Common myeloid progenitor, CD34-positive (primary cell): ENCODE measurements at regions not wholly inside any gene's neighbourhood (a gene's known extent, or its start where the extent isn't known, plus 50 kb on each side); places are given as distances from the start of the nearest gene placed in this dataset.

Experiments used
- CTCF ChIA-PET: fragments of 350-600 bp; sonication (Branson Sonifier 250); formaldehyde crosslinking; loops from one replicate; lab custom pipeline; 2021; ENCODE audit warnings: antibody characterized with exemption; lab: Charles Lee
- POLR2A ChIA-PET: fragments of 350-600 bp; sonication (Branson Sonifier 250); formaldehyde crosslinking; loops from one replicate; lab custom pipeline; 2021; ENCODE audit warnings: antibody characterized with exemption; lab: Charles Lee
- DNase-seq, 3 donors: peaks; one replicate each; pipeline versions ENCODE4 v3.0.0 to v3.0.0-alpha.2; 2013
- H3K27ac ChIP-seq, 2 experiments: 1 replicate in 1 of 2; 2 replicates in 1 of 2; pipeline ENCODE4 v1.7.0; 2013; ENCODE audit warnings: inconsistent platforms in 2 of 2, low read length in 2 of 2, mild to moderate bottlenecking in 2 of 2, low read depth in 1 of 2, moderate library complexity in 1 of 2; ENCODE audit not compliant: severe bottlenecking in 2 of 2, insufficient read depth in 1 of 2, poor library complexity in 1 of 2
- H3K27me3 ChIP-seq, 5 experiments: replicated peaks in 2 of 5; 1 replicate in 3 of 5; 2 replicates in 2 of 5; pipeline versions ENCODE4 v1.6.1 to v1.7.0; 2013; ENCODE audit warnings: low read length in 4 of 5, mild to moderate bottlenecking in 2 of 5, moderate library complexity in 2 of 5, inconsistent platforms in 1 of 5; ENCODE audit not compliant: insufficient read depth in 5 of 5, control insufficient read depth in 4 of 5
- H3K36me3 ChIP-seq, 4 experiments: 1 replicate in 2 of 4; 2 replicates in 2 of 4; pipeline versions ENCODE4 v1.6.1 to v1.7.0; 2013; ENCODE audit warnings: low read length in 3 of 4, control low read depth in 1 of 4, mild to moderate bottlenecking in 1 of 4; ENCODE audit not compliant: control insufficient read depth in 4 of 4, insufficient read depth in 4 of 4
- H3K4me1 ChIP-seq, 4 experiments: 1 replicate in 3 of 4; 2 replicates in 1 of 4; pipeline versions ENCODE4 v1.6.1 to v1.7.1; 2013; ENCODE audit warnings: low read length in 3 of 4, mild to moderate bottlenecking in 3 of 4, control low read depth in 1 of 4, inconsistent platforms in 1 of 4, moderate library complexity in 1 of 4; ENCODE audit not compliant: control insufficient read depth in 4 of 4, insufficient read depth in 4 of 4; ENCODE audit errors: control extremely low read depth in 1 of 4
- H3K4me3 ChIP-seq, 7 experiments: 1 replicate in 4 of 7; 2 replicates in 3 of 7; pipeline versions ENCODE4 v1.5.1 to v1.7.0; 2013; ENCODE audit warnings: mild to moderate bottlenecking in 7 of 7, low read length in 6 of 7, moderate library complexity in 6 of 7, inconsistent platforms in 2 of 7, low read depth in 2 of 7, control low read depth in 1 of 7; ENCODE audit not compliant: insufficient read depth in 4 of 7, control insufficient read depth in 1 of 7; ENCODE audit errors: extremely low read depth in 1 of 7
- H3K9me3 ChIP-seq, 5 experiments: 1 replicate in 4 of 5; 2 replicates in 1 of 5; pipeline versions ENCODE4 v1.6.1 to v1.7.1; 2013; ENCODE audit warnings: low read length in 4 of 5, mild to moderate bottlenecking in 2 of 5, inconsistent platforms in 1 of 5, low read depth in 1 of 5, moderate library complexity in 1 of 5; ENCODE audit not compliant: control insufficient read depth in 4 of 5, insufficient read depth in 2 of 5; ENCODE audit errors: control extremely low read depth in 1 of 5
- WGBS: methylation state at CpG from one replicate; pipeline ENCODE4 v1.1.5; 2013; ENCODE audit not compliant: insufficient coverage; 5-methylcytosine and 5-hydroxymethylcytosine counted together

GRCh38 chr5:30103052-30103451 lies 1090.4 kb upstream of the CDH6 start:
- CTCF ChIA-PET: no interaction called here
- Histone ChIP-seq H3K27ac (no peak overlapping the region), H3K4me3 (no peak overlapping the region), H3K4me1 (no peaks in the 10 kb centered on the region), H3K9me3 (no peaks in the 10 kb centered on the region), H3K27me3 (no peaks in the 10 kb centered on the region), H3K36me3 (no peaks in the 10 kb centered on the region)
- WGBS: no CpG with 5 or more reads among the region's 1 CpG
- DNase-seq: no peak
- POLR2A ChIA-PET: interaction anchor here (0.7 kb wide), 1 partner anchor 736 kb away, joined by 3 read pairs; no protein-coding TSS in a partner anchor

- H3K27ac ChIP-seq: no peak overlapping the region
- H3K27me3 ChIP-seq: no peaks in the 10 kb centered on the region
- H3K36me3 ChIP-seq: no peaks in the 10 kb centered on the region
- H3K4me3 ChIP-seq: no peak overlapping the region
- H3K9me3 ChIP-seq: no peaks in the 10 kb centered on the region
- H3K4me1 ChIP-seq: no peaks in the 10 kb centered on the region
- CTCF ChIA-PET: no interaction called here
- POLR2A ChIA-PET: no interaction called here
- DNase-seq: no peak
- no CpG with 5 or more reads among the region's 2 CpGs for WGBS
Measured at GRCh38 chr5:30102185-30102584, 1091.3 kb upstream of the CDH6 start.

DNA sequence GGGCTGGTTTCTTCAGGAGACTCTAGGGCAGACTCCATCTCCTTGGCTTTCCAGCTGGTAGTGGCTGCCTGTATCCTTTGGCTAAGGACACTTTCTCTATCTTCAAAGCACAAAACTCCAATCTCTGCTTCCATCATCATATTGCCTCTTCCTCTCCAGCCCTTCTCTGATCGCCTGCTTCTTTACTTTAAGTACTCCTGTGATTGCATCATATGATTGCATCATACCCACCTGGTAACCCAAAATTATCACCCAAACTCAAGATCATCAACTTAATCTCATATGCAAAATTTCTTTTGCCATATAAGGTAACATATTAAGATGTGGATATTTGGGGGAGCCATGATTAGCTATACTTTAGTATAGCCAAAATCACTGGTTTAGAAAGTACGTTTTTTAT lies 1092.6 kb upstream of the CDH6 start:
- Histone ChIP-seq H3K9me3 (no peaks in the 10 kb centered on the region), H3K4me1 (no peaks in the 10 kb centered on the region), H3K4me3 (no peak overlapping the region), H3K36me3 (no peaks in the 10 kb centered on the region), H3K27me3 (no peaks in the 10 kb centered on the region), H3K27ac (no peak overlapping the region)
- WGBS: 83% methylated on average over 1 of the region's 2 CpGs
- no peak for DNase-seq
- ChIA-PET CTCF (no interaction called here), POLR2A (no interaction called here)

DNA sequence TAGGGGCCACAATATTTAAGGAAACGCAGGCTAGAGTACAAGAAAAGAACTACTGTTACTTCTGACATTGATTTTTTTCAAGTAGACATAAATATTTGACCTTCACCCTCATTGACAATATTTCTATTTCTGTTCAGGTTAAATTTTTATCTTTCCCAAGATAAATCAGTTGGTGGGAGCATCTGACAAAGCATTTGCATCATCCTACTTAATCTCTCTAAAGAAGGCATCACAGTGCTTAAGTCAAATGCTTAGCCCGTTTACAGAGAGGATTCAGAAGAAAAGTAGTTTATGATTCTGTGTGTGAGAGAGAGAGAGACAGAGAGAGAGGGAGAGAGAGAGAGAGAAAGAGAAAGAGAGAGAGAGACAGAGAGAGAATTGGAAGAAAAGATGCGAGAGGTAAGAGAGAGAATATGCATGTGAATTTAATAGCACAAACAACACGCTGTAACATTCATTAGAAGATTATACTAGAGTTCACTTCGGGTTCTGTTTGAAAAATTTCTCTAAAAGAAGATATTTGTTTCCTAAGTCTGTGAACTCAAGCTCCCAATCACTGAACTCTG lies 1093.3 kb upstream of the CDH6 start:
- 81% methylated on average over 3 of the region's 5 CpGs for WGBS
- no peaks in the 10 kb centered on the region for H3K4me1 ChIP-seq
- no peak overlapping the region for H3K4me3 ChIP-seq
- no peaks in the 10 kb centered on the region for H3K36me3 ChIP-seq
- POLR2A ChIA-PET: no interaction called here
- no peaks in the 10 kb centered on the region for H3K27me3 ChIP-seq
- no peak overlapping the region for H3K27ac ChIP-seq
- no peaks in the 10 kb centered on the region for H3K9me3 ChIP-seq
- CTCF ChIA-PET: no interaction called here
- DNase-seq: no peak

DNA sequence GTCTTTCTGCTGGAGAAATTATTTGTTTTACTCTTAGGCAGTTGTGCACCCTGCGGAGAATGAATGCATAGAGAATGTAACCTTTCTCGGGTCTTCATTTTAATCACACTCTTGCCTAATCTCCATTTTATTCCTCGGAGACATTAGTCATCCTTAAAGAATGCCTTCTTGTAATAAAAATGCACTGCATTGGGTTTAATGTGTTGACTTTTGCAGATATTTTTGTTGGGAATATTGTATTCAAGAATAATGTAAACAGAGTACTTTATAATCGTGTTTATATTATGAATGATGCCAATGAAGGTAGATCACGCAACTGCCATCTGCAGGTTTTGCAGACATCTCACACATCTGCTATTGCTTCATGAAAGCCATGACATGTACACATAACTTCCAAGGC lies 1093.9 kb upstream of the CDH6 start:
- no peaks in the 10 kb centered on the region for H3K27me3 ChIP-seq
- DNase-seq: no peak
- H3K4me3 ChIP-seq: no peak overlapping the region
- WGBS: no CpG with 5 or more reads among the region's 5 CpGs
- ChIA-PET CTCF (no interaction called here), POLR2A (no interaction called here)
- H3K4me1 ChIP-seq: no peaks in the 10 kb centered on the region
- no peak overlapping the region for H3K27ac ChIP-seq
- no peaks in the 10 kb centered on the region for H3K36me3 ChIP-seq
- no peaks in the 10 kb centered on the region for H3K9me3 ChIP-seq

DNA sequence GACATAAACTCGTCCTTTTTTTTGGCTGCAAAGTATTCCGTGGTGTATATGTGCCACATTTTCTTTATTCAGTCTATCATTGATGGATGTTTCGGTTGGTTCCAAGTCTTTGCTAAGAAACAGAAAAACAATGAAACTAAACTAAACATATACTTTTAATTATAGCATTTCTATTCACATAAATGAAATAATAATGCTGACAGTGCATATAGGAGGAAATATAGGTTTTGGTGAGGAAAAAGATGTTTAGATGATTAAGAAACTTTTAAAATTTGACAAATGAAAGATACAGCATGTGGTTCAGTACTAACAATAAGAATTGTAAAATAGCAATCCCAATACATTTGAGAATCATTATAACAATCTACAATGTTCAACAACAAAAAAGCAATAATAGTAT lies 1094.5 kb upstream of the CDH6 start:
- POLR2A ChIA-PET: no interaction called here
- DNase-seq: no peak
- 100% methylated on average over 2 of the region's 3 CpGs for WGBS
- CTCF ChIA-PET: no interaction called here
- Histone ChIP-seq H3K36me3 (no peaks in the 10 kb centered on the region), H3K27me3 (no peaks in the 10 kb centered on the region), H3K4me1 (no peaks in the 10 kb centered on the region), H3K9me3 (no peaks in the 10 kb centered on the region), H3K4me3 (no peak overlapping the region), H3K27ac (no peak overlapping the region)

GRCh38 chr5:30092548-30092947 lies 1100.9 kb upstream of the CDH6 start:
- ChIA-PET POLR2A (no interaction called here), CTCF (no interaction called here)
- no peaks in the 10 kb centered on the region for H3K36me3 ChIP-seq

More at GRCh38 chr5:30092548-30092947, 1100.9 kb upstream of the CDH6 start:
- H3K4me1 ChIP-seq: no peaks in the 10 kb centered on the region
- no peak overlapping the region for H3K27ac ChIP-seq
- no peaks in the 10 kb centered on the region for H3K27me3 ChIP-seq
- H3K4me3 ChIP-seq: no peak overlapping the region
- WGBS: no CpG with 5 or more reads among the region's 1 CpG
- no peak for DNase-seq
- no peaks in the 10 kb centered on the region for H3K9me3 ChIP-seq
